HuH-7 (cell line): ENCODE measurements at regions not wholly inside any gene's neighbourhood (a gene's known extent, or its start where the extent isn't known, plus 50 kb on each side); places are given as distances from the start of the nearest gene placed in this dataset.
"Not testable (repeated sequence)": the region's sequence is repeated elsewhere in the genome, so short reads cannot be mapped to it uniquely, and the experiment has no call there.

Source experiments
- DNase-seq: peaks from one replicate; pipeline ENCODE4 v3.0.0; 2011; ENCODE audit warnings: low spot score

DNA sequence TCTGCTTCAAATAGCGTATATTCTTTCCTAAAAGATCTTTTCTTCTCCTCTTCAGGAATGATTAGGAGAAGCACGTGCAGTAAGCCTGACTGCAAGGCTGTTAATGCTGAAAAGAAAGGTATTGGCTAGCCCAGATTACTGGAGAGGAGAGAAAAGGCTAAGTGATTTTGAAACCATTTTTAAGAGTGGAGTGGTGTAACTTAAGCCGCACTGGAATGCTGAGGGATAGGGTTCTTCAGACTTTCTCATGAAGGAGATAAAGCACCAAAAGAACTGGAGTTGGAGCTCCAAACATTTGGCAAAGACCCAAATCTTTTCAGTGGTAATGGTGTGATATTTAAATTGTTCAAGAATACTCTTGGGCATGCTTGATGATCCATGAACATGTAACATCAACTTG is 388.3 kb downstream of the COG6 start:
- DNase-seq = no peak

DNA sequence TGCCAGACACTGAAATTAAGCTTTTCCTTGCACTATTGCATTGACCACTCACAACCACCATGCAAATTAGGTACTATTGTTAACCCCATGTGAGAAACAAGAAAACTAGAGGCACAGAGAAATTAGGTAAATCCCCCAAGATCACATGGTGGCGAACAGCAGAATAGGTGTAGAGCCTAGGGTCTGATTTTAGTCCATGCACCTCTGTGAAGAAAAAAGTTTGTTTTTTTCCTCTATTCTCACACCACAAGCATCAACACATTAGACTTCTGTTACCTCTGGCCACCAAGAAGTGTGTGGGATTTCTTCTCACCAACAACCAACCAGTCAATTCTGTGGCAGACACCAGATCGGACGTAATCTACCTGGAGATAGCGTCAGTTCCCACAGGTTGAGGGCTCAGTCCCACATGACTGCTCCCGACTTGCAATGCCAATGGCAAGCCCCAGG is 391.9 kb downstream of the COG6 start:
- DNase-seq = no peak

DNA sequence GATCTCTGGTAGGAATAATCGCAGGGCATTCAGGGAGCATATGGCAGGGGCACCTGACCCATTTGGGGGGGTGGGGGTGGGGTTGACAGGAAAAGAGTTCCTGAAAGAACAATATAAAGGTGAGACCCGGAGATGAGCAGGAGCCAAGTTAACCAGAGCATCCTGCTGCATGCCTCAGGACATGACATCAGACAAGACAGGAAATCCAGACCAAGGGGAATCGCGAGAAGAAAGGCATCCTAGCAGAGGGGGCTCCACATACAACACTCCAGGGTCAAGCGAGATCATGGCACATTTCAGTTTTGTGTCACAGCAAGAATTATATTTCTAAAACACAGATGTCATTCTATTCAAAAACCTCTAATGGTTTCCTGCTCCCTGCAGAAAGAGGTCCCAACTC is 393.1 kb downstream of the COG6 start:
- DNase-seq = no peak

DNA sequence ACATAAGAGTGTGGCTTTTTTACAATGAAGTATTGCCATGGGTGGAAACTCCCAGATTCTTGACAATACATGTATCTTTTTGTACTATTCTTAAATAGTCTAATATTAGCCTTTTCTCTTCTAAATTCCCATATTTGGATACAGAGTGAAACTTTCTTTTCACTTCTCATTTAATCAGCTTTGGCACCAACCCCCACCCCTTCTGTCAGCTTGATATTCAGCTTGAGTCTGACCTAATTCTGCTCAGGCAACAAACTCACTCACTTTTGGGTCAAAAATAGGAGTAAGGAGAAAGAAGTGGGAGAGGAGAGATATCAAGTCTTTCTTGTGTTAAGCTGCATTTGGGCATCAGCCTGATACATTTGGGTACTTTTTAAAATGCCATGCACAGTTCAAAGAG is 397.5 kb downstream of the COG6 start:
- DNase-seq = no peak

DNA sequence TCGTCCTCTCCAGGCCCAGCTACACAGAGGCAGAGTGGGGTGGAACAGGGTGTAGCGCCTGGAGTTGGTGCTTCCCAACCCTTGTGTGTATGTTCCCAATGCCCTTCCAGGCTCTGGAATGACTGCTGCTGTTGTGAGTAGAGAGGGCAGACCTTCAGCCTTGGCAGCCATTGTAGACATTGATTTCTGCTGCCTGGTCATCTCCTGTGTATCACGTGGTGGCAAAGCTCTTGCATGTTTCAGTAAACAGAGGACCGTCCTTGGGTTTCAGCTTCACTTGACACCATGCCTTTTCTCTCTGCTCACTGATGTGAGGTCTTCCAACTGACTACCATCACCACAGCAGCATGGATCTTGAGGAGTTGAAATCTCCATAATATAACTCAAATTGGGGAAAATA is 397.9 kb downstream of the COG6 start:
- no peak for DNase-seq

DNA sequence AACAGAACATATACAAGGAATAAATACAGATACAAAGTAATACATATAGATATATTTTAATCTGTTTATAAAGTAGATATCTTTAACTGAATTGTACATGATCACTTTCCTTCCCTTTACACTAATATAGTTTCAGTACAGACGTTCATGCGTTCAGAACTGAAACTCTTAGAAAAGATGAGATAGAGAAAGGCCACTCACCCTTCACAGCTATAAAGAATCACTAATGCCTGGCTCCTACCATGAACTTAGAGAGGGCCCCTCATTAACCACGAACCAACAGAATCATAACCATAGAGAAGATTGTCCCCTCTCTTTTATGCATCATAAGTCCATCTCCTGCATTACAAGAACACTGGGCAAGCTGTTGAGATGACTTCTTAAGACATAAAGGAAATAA is 399.0 kb downstream of the COG6 start:
- DNase-seq = not testable (repeated sequence)

DNA sequence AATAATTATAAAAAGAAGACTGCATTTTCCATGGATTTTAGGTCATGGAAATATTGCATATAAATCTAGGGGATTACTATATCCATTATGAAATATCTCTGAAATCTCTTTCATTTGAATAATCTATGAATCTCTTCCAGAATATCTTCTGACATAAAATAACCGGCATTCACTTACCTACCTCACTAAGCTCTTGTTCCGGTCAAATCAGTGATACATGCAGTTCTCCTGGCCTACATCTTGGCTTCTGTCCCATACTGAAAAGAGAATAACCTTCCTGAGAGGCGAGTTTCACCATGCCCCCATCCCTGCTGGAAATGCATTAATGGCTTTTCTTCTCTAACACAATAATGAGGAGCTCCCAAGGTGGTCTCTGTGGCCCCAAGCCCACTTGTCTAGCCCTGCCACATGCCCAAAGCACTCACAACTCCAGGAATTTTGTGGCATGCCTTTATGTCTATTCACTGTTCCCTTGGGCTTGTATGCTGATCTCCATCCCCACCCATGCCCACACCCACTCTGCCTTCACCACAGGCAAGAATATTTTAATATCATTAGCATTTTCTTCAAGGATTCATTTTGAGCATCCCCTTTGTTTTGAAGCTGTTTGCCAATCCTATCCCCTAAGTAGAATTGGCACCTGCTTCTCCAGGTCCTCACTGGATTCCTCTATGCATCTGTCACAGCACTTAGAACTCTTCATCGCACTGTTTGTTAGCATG is 401.6 kb downstream of the COG6 start:
- DNase-seq = no peak

DNA sequence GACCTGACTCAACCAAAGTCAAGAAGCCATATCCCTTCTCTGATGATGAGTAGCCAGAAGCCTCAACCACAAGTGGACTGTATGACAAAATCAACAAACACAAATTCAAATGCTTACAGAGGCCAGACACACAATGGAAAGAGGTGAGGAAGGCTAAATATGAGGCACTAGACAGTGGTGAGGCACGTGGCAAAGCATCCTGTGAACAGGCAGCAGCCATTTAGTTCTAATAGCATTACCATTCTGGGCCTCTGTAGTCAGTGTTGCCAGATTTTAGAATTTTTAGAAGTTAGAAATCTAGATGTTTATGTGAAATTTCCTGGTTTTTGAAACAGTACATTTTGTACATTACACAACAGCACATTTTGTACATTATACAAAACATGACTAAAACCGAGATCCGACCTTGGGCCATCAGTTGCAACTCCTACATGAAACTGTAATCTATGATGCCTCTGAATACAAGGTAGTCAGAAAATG is 403.3 kb downstream of the COG6 start:
- no peak for DNase-seq

DNA sequence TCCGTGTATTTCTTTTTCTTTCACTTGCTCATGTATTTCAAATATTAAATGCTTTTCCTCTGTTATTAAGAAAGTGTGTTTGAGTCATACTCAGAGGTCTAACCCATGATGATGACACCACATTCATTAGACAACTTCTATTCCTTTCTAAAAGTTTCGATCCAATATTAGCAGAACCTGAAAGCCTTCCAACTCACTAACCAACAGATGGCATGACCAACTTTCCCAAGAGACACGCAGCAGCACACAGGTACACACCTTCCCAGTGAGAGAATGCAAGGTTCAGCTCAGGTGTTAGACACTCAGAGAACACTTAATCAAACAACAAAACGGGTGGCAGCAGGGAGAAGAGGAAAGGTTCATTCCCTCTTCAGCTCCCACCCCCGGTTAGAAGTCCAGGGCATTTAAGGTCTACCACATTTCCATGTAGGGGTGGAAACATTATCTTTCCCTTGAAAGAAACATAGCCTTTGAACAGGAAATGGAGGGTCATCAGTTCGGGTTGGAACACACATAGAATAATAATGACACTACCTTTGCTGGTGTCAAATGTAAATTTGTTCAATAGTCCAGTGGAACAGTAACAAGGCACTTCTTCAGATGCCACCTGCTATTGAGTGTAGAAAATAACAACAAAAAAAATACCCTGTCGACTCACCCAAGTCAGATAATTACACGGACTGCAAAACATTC is 404.2 kb downstream of the COG6 start:
- no peak for DNase-seq

DNA sequence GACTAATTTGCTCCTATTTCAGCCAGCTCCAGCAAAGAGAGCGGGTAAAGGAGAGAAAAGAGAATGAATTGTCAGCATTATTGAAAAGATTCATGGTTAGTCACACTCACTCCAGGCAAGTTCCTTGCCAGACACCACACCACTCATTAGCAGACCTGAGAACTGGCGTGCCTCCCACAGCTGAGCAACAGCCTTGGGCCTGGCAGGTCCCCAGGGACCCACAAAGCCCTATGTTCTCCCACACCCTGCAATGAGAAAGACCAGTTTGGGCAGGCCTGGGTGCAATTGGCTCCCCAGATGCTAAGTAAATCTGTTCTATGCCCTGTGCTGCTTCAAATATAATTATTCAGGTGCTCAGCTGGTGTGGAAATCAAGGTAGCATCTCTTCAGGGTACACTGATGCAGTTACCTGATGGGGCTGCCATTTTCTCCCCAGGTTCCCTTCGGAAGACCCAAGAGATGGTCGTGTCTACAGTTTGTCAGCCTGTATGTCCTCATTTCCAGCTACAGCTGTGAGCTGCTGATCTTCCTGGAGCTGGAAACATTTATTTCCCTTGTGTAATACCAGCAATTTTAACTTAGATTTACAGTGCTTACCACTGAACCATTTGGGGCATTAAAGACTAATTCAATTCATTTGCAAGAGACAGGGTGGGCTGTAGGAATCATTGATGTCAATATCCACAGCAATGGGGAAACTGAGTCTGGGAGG is 405.0 kb downstream of the COG6 start:
- no peak for DNase-seq

DNA sequence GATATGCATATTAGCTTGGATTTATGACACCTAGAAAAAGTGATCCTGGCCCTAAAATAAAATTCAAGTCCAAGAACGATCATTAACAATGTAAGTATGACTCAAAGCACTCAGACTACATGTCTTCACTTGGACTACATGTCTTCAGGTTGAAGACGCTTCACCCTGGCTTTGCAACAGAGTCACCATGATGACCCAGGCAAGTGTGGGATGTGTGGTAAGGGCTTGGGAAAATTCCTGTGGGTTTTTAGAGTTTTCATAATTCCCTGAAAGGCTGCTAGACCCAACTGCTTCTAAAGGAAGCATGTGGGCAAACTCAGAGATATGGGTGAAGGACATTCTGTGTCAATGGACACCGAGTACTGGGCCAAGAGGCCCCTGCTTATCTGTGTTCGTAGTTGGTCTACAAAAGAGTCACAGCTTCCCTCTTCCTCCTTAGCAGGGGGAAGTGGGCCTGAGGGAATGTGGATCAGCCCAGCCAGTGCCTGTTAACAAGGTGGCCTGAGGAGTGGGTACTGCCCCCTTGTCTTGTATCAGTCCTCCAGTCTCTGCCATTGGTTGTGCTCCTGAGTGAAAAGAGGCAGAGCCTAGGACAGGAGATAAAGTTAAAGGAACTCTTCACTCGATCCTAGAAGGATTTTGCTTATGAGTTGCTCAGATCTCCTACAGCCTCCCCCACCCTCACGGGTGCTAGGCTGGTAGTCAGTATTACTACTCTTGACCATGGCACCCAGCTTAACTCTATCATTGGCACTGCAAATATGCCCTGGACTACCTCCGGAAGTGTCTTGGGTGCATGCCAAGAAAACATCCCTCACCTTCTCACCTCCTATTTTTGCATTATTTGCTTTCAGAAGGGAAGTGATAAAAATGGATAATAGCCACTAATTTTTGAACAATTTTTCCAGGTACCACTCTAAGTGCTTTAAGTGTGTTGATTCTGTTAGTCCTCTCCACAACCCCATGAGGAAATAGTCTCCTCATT is 406.3 kb downstream of the COG6 start:
- DNase-seq = no peak

DNA sequence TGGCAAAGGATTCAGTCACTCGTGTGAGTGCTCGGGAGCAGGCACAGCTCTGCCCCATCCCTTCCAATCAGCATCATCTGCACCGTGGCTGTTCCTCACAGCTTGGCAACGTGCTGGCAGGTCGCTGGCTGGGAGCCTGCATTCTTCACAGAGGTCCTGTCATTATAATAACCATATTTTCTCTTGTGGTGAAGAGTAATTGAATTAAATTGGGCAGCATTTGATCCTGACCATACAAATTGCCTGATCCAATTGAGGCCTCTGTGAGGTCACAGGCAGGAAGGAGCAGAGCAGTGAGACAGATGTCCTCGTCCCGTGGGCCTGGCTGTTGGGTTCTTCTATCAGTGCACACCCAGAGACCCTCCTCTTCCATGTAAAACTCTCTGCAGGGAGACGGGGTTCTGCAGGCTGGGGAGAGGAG is 407.8 kb downstream of the COG6 start:
- no peak for DNase-seq

DNA sequence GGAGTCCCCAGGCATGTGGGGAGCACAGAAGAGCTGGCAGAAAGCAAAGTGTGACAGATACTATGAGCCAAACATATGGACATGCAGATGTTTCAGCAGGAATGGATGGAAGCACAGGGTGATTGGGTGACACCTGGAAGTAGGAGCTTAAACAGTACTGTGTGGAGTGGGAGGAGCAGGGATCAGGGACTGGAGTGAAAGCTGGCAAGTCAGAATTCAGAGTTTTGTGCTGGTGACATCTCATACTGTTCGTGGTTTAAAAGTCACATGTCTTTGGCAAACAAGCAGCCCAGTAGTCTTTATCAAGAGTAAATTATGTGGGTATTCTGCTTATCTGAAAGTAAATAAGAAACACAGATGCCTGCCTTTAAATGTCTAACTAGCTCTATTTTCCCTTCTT is 408.2 kb downstream of the COG6 start:
- no peak for DNase-seq

DNA sequence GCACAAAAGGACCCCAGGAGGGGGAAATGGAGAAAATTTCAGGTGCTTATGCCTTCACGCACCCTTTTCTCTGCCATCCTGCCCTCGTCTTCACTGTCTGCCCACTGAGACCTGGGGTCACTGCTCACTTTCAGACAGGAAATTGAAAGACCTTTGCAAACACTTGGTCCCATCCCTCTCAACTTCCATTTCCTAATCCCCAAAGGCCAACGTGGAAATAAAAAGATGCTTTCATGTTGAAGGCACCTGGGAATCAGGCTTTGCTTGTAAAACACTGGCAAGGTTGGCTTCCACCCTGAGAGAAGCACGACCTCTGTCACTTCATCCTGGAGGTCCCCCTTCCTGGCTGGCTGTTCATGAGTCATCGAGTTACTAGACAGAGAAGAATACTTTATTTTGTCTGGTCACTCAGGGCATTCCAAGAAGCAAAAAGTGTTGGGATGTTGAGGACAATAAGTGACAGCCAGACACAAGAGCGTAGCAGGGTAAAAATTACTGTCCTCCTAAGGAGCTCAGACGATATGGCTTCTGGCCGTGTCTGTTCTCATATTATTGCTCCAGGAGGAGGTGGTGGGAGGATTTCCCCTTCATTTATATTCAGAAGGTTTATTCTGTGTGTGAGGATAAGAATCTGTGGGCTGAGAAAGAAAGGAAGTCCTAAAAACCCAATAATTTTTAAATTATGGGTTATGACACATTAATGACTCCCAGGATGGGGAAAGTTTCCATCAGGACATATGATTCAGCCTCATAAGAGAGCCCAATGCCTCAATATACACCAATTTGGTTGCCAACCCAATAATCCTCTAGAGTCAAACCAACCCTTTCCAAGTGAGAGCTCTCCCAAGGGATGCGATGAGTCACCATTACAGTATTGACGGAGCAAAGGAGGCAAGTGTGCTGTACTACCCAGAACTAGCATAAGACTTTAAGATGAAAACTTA is 409.0 kb downstream of the COG6 start:
- no peak for DNase-seq

DNA sequence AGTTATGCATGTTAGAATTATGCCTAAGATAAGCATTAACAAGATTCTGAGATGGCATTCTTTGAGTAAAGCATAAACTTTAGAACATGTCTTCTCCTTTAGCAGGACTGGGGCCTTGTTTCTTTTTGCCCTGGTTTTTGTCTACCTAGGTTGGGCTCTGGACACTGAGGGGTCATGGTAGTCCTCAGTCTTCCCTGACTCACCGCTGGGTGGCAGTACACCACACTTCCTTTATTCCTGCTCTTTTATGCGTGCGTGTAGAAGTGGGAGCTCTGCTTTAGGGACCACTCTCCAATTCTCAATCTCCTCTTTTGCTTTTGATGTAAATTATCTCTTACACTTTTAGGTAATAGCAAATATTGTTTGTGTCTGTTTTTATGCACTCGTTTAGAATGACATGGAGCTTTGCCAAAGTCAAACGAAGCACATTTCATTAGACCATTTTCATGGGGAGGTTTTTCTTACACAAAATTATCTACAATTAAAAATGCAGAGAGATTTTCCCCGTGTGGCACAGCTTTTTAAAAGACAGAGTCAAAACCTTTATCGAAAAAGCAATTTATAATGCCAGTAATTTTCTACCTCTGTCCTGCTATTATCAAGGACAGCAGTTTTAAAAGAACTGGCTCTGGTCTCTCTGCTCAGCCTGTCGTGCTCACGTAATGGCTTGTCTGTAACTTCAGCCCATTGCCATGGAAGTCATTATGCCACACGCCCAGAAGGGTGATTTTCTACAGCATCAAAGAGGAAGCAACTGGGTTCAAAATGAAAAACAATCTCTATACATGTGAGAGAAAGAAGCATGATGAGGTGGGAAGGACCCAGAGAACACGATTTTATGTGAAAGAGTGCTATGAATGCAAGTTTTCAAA is 413.9 kb downstream of the COG6 start:
- DNase-seq = peak; percentile 36

DNA sequence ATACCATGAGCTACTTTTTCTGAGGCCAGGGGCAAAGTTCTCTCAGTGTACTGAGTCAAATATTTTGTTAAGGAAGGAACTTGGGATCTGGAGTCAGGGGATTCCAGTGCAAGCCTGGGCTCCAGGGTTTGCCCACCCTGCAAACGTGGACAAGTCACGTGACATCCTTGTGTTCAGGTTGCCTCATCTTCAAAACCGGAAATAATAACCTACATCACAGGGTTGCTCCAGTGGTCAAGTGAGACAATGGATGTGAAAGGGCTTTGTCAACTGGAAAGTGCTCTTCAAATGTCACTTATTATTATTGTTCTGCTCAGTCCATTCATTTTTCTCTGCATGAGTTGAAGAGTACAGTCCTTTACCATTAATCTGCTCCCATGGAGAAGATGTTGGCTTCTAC is 414.9 kb downstream of the COG6 start:
- DNase-seq = no peak

DNA sequence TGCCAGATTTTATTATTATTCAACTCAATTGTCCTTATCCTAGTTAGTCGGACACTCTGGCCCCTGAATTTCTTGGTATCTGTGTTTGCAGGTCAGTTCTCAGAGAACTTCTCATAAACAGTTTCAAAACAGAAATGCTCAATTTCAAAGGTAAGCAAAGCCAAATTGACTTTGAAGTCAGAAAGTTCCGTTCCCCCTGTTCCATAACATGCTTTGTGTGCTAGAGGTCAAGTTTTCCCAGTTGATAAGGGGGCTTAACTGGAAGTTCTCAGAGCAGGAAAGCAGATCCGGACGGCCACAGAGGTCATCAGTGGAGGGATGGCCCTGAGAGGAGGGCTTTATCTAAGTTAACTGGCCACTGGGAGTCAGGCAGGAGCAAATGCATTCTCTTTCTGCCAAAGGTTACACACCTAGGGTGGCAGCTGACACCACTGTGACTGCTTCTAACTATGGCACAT is 417.2 kb downstream of the COG6 start:
- peak; percentile 29 for DNase-seq

DNA sequence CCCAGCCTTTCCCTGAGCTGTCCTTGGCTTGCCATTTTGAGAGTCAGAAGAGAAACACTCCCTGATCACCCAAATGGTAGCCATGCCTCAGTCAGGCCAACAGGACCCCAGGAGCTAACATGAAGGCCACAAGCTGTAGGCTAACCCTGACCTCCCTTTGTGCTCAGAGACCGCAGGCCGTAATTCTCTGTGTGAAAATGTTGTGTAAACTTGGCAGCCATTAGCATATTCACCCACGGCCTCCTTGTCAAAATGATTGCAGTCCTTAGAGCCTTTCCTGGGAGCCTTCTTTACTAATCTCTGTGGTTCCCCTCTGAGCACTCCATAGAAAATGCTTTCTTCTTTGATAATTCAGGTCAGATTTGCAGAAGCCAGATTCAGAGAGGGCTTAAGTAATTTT is 418.9 kb downstream of the COG6 start:
- DNase-seq = no peak

DNA sequence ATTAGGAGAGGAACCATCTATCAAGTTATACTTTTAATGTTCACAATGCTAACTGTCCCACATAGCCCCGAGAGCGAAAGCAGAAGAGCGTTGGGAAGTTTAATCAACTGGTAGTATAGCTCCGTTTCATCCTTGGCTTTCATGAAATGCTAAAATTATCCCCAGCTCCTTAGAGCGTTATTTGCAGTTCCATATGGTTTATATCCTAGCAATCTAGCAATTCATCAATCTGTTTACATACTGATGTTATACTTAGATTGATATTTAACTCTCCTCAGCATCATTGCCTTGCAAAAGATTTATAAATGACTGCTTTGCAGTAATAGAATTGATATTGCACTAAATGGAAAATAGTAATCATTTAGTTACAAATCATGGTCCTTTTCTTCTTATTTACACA is 419.8 kb downstream of the COG6 start:
- no peak for DNase-seq
